HG03175 (cell line): ENCODE measurements at regions not wholly inside any gene's neighbourhood (a gene's known extent, or its start where the extent isn't known, plus 50 kb on each side); places are given as distances from the start of the nearest gene placed in this dataset.
"Not testable (repeated sequence)": the region's sequence is repeated elsewhere in the genome, so short reads cannot be mapped to it uniquely, and the experiment has no call there.

Experiments used
- ATAC-seq: cut with Tn5 transposase; IDR thresholded peaks from one replicate; pipeline ENCODE4 v1.9.1; 2021; ENCODE audit warnings: mild to moderate bottlenecking, moderate library complexity; ENCODE audit not compliant: unreplicated experiment

GRCh38 chr9:16052757-16053530 lies 500.1 kb downstream of the CCDC171 start:
- ATAC-seq, result no peak

GRCh38 chr9:16057541-16057940 lies 504.7 kb downstream of the CCDC171 start:
- ATAC-seq, result no peak

- peak; percentile 43 for ATAC-seq
These were observed 505.3 kb downstream of the CCDC171 start for GRCh38 chr9:16058131-16058549.

- ATAC-seq, result no peak
These were observed 507.7 kb downstream of the CCDC171 start for GRCh38 chr9:16060436-16061129.

GRCh38 chr9:16062542-16063240 lies 509.8 kb downstream of the CCDC171 start:
- ATAC-seq, result no peak

GRCh38 chr9:16063241-16063591 lies 510.4 kb downstream of the CCDC171 start:
- ATAC-seq, result no peak

- ATAC-seq, result no peak
These were observed 511.9 kb downstream of the CCDC171 start for GRCh38 chr9:16064771-16065170.

- not testable (repeated sequence) for ATAC-seq
These were observed 513.4 kb downstream of the CCDC171 start for GRCh38 chr9:16066201-16066600.

- no peak for ATAC-seq
These were observed 515.6 kb downstream of the CCDC171 start for GRCh38 chr9:16068476-16068875.

- ATAC-seq, result no peak
These were observed 516.4 kb downstream of the CCDC171 start for GRCh38 chr9:16069249-16069648.

GRCh38 chr9:16069671-16070454 lies 517.0 kb downstream of the CCDC171 start:
- no peak for ATAC-seq

- no peak for ATAC-seq
These were observed 517.8 kb downstream of the CCDC171 start for GRCh38 chr9:16070455-16071145.

- no peak for ATAC-seq
These were observed 518.6 kb downstream of the CCDC171 start for GRCh38 chr9:16071400-16071799.

GRCh38 chr9:16074963-16075362 lies 522.1 kb downstream of the CCDC171 start:
- no peak for ATAC-seq

- ATAC-seq, result no peak
These were observed 522.9 kb downstream of the CCDC171 start for GRCh38 chr9:16075696-16076095.

- no peak for ATAC-seq
These were observed 523.7 kb downstream of the CCDC171 start for GRCh38 chr9:16076511-16076910.

- ATAC-seq, result no peak
These were observed 530.0 kb downstream of the CCDC171 start for GRCh38 chr9:16082796-16083195.

GRCh38 chr9:16085167-16085726 lies 532.4 kb downstream of the CCDC171 start:
- ATAC-seq, result no peak

- no peak for ATAC-seq
These were observed 538.2 kb downstream of the CCDC171 start for GRCh38 chr9:16090907-16091629.
